ENCODE measurements at regions not wholly inside any gene's neighbourhood (a gene's known extent, or its start where the extent isn't known, plus 50 kb on each side); places are given as distances from the start of the nearest gene placed in this dataset.

DNA sequence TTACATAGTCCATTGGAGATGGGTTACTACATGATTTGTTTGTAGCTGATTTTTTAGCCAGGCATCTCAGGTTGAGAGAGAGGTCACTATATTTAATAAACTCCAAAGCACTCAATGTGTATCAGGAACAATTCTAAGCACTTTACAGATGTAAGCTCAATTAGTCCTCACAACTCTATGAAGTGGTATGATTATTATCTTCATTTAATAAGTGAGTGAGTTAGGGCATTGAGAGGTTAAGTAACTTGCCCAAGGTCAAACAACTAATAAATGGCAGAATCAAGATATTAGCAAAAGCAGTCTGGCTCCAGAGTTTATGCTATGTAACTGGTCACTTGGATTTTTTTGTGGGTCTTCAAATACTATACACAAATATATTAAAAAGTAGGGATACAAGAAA, 56.3 kb upstream of the ABI3BP start:
- DNase-seq (ENCODE audit: low spot score), result no peak
- intact Hi-C loops (cut with DNase I), result no loop called here

DNA sequence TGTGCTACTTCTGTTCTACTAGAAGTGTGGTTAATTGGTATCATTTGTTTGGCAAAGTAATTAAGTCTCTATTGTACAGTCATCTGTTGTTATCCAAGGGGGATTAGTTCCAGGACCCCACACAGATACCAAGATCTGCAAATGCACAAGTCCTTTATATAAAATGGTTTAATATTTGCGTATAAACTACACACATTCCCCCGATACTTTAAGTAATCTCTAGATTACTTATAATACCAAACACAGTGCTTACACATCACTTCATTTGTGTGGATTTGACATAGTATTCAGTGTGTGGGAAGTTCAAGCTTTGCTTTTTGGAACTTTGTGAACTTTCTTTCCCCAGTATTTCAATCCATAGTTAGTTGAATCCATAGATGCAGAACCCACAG, 50.5 kb upstream of the ABI3BP start:
- intact Hi-C loops (cut with DNase I), result no loop called here
- DNase-seq (ENCODE audit: low spot score), result no peak

DNA sequence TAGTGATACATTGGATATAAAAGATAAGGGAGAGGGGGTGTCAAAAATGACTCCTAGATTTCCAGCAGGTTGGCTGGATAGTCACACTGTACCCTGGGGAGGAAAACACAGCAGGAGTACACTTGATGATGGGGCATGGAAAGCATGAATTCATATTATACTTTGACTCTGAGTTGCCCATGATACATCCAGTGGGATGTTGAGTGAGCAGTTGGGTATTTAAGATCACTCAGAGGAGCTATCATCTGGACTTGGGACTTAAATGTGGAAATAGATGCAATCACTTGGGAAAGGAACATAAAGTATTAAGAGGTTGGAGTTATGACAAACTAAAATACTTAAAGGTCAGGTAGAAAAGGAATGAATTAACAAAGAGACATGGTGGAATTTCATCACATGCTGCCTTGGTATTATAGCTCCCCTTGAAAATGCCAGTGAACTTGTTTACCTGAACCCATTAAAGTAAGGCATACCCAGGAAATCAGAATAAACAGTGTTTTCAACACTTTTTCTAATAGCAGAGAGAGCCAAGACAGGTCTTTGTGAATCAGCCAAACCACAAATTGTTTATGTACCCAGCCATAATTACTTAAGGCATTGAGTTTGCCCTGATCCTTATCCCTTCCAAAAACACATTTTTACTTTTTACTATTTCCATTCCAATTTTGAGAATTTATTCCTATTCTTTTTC, 49.9 kb upstream of the ABI3BP start:
- intact Hi-C loops (cut with DNase I), result no loop called here
- no peak for DNase-seq (ENCODE audit: low spot score)
